ENCODE measurements at regions not wholly inside any gene's neighbourhood (a gene's known extent, or its start where the extent isn't known, plus 50 kb on each side); places are given as distances from the start of the nearest gene placed in this dataset.

DNA sequence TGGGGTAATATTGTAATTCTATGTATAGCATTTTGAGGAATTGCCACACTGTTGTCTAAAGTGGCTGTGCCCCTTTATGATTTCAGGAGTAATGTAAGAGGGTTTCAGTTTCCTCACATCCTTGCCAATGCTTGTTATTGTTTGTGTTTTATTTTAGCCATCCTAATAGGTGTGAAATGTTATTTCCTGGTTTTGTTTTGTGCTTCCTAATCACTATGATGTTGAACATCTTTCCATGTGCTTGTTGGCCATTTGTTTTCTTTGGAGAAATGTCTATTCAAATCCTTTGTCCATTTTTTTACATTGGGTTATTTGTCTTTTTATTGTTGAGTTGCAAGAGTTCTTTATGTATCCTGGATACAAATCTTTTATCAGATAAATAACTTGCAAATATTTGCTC lies 97.3 kb upstream of the MLIP start:
- TF ChIP-seq TAF1 (IDR thresholded peaks at IDR 0.05; ENCODE audit: borderline replicate concordance, low read depth, low read length) = no peak
- no peak for TF ChIP-seq POLR2A (IDR thresholded peaks at IDR 0.05; ENCODE audit: low read depth, low read length)

All from GM12892 (cell line).